HG03460 (cell line): ENCODE measurements at regions not wholly inside any gene's neighbourhood (a gene's known extent, or its start where the extent isn't known, plus 50 kb on each side); places are given as distances from the start of the nearest gene placed in this dataset.
"Not testable (repeated sequence)": the region's sequence is repeated elsewhere in the genome, so short reads cannot be mapped to it uniquely, and the experiment has no call there.

ENCODE experiments used
- ATAC-seq: cut with Tn5 transposase; IDR thresholded peaks from one replicate; pipeline ENCODE4 v1.9.1; 2021; ENCODE audit not compliant: unreplicated experiment

DNA sequence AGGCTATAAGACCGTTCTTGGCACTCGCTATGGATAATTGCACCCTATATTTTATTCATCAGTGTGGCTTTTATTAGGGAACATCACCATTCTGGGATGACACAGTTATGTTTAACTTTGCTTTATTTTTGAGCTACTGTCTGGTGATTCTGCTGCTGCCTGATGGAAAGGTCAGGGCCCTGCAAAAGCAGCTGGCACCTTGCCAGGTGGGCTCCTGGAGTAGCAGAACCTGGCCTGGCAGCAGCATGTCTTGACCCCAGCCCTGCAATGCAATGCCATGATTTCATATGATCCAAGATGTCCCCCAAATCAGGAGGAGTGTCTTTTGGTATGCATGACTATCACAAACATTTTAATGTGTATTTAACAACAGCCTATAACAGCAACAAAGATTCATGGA is 228.4 kb upstream of the RSPO3 start:
- no peak for ATAC-seq

DNA sequence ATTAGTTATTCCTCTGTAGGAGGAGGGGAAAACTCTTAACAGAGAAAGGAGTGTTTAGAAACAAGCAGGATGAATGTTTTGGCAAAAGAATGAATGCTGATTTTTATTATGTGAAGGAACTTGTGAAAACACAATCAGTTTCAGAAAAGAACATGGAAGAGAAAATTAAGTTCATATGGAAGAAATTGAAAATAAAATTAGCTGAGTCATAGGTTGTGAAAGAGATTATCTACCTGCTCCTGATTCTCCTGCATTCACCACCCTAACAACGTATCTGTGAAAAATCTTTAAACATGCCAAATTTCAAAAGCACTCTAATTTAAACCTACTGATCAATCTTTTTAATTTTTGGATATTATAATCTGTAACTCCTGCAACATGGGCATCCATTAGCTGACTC is 227.3 kb upstream of the RSPO3 start:
- no peak for ATAC-seq

DNA sequence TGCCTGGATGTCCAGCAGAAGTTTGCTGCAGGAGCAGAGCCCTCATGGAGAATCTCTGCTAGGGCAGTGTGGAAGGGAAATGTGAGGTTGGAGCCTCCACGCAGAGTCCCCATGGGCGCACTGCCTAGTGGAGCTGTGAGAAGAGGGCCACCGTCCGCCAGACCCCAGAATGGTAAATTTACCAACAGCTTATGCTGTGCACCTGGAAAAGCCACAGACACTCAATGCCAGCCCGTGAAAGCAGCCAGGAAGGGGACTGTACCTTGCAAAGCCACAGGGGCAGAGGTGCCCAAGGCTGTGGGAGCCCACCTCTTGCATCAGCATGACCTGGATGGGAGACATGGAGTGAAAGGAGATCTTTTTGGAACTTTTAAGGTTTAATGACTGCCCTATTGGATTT is 225.6 kb upstream of the RSPO3 start:
- ATAC-seq: not testable (repeated sequence)

DNA sequence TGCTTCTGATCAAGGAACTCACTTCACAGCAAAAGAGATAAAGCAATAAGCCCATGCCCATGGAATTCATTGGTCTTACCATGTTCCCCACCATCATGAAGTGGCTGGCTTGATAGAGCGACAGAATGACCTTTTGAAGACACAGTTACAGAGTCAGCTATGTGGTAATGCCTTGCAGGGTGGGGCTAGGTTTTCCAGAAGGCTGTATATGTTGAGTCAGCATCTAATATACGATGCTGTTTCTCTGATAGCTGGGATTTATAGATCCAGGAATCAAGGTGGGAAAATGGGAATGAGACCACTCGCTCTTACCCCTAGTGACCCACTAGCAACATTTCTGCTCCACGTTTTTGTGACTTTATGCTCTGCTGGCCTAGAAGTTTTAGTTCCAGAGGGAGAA is 220.7 kb upstream of the RSPO3 start:
- no peak for ATAC-seq

- ATAC-seq: no peak
Measured at GRCh38 chr6:126904176-126904575, 214.3 kb upstream of the RSPO3 start.

- ATAC-seq: no peak
Measured at GRCh38 chr6:126905917-126906316, 212.6 kb upstream of the RSPO3 start.

GRCh38 chr6:126907312-126907711 is 211.2 kb upstream of the RSPO3 start:
- no peak for ATAC-seq

DNA sequence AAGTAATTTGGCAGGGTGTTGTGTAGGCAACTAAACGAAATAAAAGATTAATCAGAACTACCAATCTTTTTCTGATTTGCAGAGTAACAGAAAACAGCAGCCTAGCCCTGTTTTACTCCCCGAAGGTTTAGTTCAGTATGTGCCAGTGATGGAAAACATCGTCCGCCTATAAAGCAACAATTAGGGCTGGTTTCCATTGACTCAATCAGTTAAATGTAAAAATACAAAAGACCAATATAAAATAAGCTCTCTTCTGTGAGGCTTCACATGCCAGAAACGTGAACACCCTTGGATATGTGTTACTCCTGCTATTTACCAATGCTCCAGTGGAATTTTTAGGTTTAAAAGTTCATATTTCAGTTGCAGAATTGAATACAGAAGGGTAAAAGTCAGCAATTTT is 210.5 kb upstream of the RSPO3 start:
- no peak for ATAC-seq

GRCh38 chr6:126909493-126909892 is 209.0 kb upstream of the RSPO3 start:
- ATAC-seq: no peak

DNA sequence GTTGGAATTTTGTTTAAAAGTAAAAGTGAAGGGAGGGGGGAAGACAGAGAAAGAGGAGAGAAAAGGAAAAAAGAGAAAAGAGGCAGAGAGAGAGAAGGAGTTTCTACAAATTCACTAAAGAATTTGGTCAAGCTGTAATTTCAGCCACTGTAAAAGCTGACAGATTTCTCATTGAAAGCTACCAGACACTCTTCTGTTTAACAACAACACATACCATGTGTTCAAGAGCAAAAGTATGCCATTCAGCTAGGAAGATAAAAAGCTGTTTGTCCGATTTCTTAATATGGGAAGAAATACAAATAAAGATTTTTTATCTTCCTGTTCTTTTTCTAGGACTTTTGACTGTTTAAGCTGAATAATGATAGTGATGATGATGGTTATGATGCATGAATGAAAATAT is 204.8 kb upstream of the RSPO3 start:
- no peak for ATAC-seq

- ATAC-seq: no peak
Measured at GRCh38 chr6:126914172-126914571, 204.3 kb upstream of the RSPO3 start.

- ATAC-seq: no peak
Measured at GRCh38 chr6:126914801-126915200, 203.7 kb upstream of the RSPO3 start.

DNA sequence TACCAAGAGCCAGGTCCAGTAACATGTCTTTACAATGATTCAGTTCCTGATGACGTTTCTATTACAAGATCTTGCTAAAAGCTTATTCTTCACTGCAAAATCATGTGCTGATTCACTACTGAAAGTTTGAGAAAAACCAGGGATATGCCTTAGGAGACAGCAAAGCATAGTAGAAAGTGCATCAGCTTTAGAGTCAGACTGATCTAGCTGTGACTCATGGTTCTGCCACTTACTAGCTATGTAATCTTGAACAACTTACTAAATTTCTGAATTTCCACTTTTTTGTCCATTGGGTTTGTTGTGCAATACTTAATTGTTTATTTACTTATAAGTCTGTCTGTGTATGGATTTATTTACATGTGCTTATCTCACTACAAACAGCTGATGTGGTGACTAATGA is 198.5 kb upstream of the RSPO3 start:
- ATAC-seq: no peak

DNA sequence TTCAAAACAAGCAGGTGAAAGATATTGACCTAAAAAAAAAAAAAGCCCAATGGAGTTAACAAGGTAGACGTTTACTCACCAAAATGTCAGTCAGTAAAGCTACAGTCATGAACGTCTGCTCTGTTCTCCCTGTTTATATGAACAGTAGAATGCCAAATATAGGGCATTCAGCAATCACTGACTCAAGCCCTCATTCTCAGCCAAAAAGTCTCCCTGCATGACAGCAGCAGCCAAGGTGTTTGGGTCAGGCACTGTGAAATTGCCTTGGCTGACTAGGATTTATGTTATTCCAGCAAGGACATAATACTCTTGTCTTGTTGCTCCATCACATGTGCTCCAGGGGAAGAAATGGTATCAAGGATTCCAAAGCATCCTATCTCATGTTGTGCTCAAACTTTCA is 194.7 kb upstream of the RSPO3 start:
- no peak for ATAC-seq

DNA sequence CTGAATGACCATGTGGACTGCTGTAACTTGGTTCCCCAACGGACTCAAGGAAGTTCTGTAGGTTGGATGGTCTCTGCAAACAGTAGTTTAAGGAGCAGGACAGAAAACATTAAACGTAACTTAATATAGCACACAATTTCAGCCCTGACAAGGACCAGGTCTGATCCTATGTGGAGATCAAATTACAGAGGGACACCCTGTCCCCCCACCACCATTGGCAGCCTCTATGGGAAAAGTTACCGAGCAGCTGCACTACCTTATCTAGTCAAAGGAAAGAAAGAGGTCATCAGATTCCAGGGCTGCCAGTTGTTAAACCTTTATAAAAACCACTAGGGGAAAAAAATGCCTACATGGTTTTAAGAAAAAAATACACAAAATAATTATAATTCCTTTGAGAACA is 191.5 kb upstream of the RSPO3 start:
- ATAC-seq: no peak

GRCh38 chr6:126927841-126928240 is 190.6 kb upstream of the RSPO3 start:
- ATAC-seq: no peak

DNA sequence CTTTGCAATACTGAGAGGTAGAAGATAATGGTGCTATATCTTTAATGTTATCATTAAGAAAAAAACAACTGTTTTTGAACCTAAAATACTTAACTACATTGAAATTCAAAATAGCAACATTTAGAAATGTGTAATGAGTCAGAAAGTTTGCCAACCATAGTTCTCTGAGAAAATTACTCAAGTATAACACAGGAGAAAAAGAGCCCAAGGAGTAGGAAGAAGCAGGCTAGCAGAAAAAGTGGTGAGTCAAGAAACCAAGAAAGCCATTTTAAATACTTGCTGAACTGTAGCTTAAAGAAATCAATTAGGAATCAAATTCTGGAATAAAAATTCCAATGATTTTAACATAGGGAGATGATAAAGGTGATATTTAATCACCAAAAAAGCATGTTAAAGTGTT is 181.0 kb upstream of the RSPO3 start:
- no peak for ATAC-seq

- no peak for ATAC-seq
Measured at GRCh38 chr6:126939784-126940183, 178.7 kb upstream of the RSPO3 start.

DNA sequence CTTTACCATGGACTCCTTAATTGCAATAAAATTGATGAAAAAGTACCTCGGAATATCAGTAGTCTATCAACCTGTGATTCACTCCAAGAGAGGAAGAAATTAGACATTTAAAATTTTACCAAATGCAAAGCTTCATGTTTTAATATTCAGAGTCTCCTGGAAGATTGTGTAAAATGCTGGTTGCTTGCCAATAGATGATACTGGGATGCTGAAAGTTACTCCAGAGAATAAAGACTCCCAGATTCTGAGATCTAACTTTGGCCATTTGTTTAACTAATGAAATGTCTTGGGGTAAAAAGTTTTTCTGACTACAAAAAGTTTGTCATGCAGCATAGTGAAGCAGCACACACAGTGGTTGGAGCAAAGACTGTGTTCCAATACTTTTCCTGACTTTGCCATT is 176.7 kb upstream of the RSPO3 start:
- no peak for ATAC-seq

GRCh38 chr6:126944512-126944911 is 174.0 kb upstream of the RSPO3 start:
- no peak for ATAC-seq

GRCh38 chr6:126945150-126945685 is 173.3 kb upstream of the RSPO3 start:
- no peak for ATAC-seq

- no peak for ATAC-seq
Measured at GRCh38 chr6:126945812-126946360, 172.6 kb upstream of the RSPO3 start.

DNA sequence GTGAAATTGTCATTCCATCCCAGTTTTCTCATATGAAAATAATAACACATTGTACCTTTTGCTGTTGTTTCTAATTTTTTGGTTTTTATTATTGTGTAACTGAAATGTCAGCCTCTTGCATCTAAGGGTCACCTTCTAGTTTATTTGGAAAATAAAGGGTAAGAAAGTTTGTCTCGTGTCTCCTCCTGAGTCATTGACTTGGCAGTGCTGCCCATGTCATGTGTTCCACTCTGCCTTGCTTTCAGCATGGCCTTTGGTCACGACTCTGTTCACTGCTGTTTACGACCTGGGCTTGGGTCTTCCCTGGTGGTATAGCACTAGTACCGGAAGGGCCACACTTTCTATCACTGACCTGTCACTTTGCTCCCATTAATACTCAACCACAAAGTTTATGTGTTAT is 171.4 kb upstream of the RSPO3 start:
- ATAC-seq: no peak

DNA sequence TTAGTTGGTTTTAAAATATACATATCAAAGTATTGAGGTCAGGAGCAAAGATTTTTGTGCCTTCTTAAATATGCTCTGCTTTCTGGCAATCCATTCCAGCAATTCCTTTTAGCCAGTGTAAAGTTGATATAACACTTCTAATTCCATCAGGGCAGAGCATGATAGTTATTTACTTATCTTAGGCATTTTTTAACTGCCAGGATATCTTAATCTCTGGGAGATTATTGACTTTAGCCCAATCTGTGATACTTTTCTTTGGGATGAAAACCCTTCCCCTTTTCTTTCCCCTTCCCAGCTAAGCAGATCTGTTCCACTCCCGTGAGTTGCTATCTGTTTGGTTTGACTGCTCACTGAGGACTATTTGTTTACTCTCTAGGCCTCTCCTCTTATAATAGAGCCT is 168.7 kb upstream of the RSPO3 start:
- ATAC-seq: no peak
